ENCODE measurements at regions not wholly inside any gene's neighbourhood (a gene's known extent, or its start where the extent isn't known, plus 50 kb on each side); places are given as distances from the start of the nearest gene placed in this dataset.

DNA sequence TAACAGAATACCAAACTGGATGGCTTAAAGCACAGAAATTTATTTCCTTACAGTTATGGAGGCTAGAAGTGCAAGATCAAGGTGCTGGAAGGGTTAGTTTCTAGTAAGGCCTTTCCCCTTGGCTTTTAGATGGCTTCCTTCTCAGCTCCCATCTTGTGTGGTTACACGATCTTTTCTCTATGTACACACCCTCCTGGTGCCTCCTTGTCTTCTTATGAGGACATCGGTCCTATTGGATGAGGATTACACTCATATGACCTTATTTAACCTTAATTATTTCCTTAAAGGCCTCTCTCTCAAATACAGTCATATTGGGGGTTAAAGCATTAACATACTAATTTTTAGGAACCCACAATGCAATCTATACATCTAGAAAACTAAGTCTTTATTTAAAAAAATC lies 787.9 kb upstream of the GALNTL6 start:
- Mint-ChIP-seq H3K27me3 (no peaks in the 10 kb centered on the region), H3K27ac (no peak overlapping the region), H3K9me3 (peaks cover 0 to 8% (median 0%) of the 10 kb centered on the region in 3 donors), H3K36me3 (no peaks in the 10 kb centered on the region), H3K4me3 (no peak overlapping the region), H3K4me1 (no peaks in the 10 kb centered on the region)
- no CpG with 5 or more reads among the region's 2 CpGs for WGBS (ENCODE audit: insufficient coverage)
- DNase-seq (no peak), ATAC-seq (replicated peaks in 1 of 4) (no peak)
- Histone ChIP-seq H3K36me3 (ENCODE audit: control insufficient read depth in 2 of 2, extremely low read depth in 1 of 2, insufficient read depth in 1 of 2, low read length in 1 of 2) (no peaks in the 10 kb centered on the region), H3K27ac (ENCODE audit: low read length) (no peak overlapping the region), H3K9me3 (no peaks in the 10 kb centered on the region), H3K27me3 (replicated peaks in 1 of 2; ENCODE audit: control insufficient read depth in 2 of 2, extremely low read depth in 1 of 2, insufficient read depth in 2 of 2, low read length in 1 of 2) (no peaks in the 10 kb centered on the region), H3K4me3 (ENCODE audit: control insufficient read depth in 1 of 2, extremely low read depth in 1 of 2, low read length in 1 of 2) (no peak overlapping the region), H3K4me1 (ENCODE audit: control insufficient read depth in 1 of 2, extremely low read depth in 1 of 2, insufficient read depth in 2 of 2, low read length in 2 of 2) (no peaks in the 10 kb centered on the region)
- ChIA-PET POLR2A (no interaction called here), CTCF (no interaction called here)

DNA sequence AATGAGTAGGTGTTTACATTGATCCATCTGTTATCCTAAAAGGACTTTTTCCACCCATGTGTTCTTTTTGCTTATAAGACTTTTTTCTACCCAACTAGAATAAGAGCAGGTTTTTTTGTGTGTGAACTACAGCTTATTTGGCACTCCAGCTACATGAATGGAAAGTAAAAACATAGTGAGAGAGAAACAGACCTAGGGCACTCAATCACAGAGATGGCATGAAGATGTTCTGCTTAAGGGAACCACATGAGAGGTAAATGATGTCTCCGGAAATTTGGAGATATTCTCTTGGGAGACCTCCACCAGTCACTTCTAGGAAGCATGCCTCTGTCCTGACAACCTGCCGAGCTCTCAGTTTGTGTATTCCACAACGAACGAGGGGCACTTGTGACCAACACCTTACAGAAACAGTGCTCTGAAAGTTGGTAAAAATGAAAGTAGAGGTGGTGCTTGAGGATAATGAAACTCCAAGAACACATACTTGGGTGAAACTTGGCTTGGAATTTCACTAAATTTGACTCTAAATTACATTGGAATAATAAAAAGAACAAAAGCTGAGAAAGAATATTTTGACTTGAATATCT lies 788.4 kb upstream of the GALNTL6 start:
- CTCF ChIA-PET, result no interaction called here
- no peak for ATAC-seq (replicated peaks in 1 of 4)
- no peaks in the 10 kb centered on the region for H3K4me1 Mint-ChIP-seq

DNA sequence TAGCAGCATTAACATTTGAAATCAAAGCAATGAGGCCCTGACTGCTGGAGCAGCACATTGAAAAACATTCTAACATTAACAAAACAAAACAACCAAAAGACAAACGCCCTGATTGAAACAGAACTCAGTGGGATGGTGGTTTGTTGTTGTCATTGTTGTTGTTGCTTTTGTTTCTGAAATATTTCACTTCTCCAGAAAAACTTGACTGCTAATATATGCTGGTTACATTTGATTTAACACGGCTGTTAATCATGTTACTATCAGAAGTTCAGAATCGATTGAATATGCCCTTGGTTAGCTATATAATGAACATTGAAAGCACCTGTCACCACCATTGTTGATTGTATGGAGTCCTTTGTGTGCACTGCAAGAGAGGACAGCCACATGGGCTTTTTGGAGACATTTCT lies 790.4 kb upstream of the GALNTL6 start:
- H3K4me3 Mint-ChIP-seq, result no peak overlapping the region
- H3K27me3 ChIP-seq (replicated peaks in 1 of 2; ENCODE audit: control insufficient read depth in 2 of 2, extremely low read depth in 1 of 2, insufficient read depth in 2 of 2, low read length in 1 of 2), result no peaks in the 10 kb centered on the region
- H3K4me3 ChIP-seq (ENCODE audit: control insufficient read depth in 1 of 2, extremely low read depth in 1 of 2, low read length in 1 of 2), result no peak overlapping the region
- H3K27ac Mint-ChIP-seq, result no peak overlapping the region
- ChIA-PET POLR2A (no interaction called here), CTCF (no interaction called here)
- no peak for DNase-seq
- no peaks in the 10 kb centered on the region for H3K9me3 ChIP-seq
- no peaks in the 10 kb centered on the region for H3K36me3 Mint-ChIP-seq
- peaks cover 0 to 7% (median 0%) of the 10 kb centered on the region in 3 donors for H3K9me3 Mint-ChIP-seq
- no peaks in the 10 kb centered on the region for H3K27me3 Mint-ChIP-seq
- H3K27ac ChIP-seq (ENCODE audit: low read length), result no peak overlapping the region
- no peaks in the 10 kb centered on the region for H3K36me3 ChIP-seq (ENCODE audit: control insufficient read depth in 2 of 2, extremely low read depth in 1 of 2, insufficient read depth in 1 of 2, low read length in 1 of 2)
- no peaks in the 10 kb centered on the region for H3K4me1 ChIP-seq (ENCODE audit: control insufficient read depth in 1 of 2, extremely low read depth in 1 of 2, insufficient read depth in 2 of 2, low read length in 2 of 2)
- no CpG with 5 or more reads among the region's 3 CpGs for WGBS (ENCODE audit: insufficient coverage)
- no peaks in the 10 kb centered on the region for H3K4me1 Mint-ChIP-seq
- ATAC-seq (replicated peaks in 1 of 4), result no peak

More for the DNA sequence above, 788.4 kb upstream of the GALNTL6 start:
- no peaks in the 10 kb centered on the region for H3K27me3 Mint-ChIP-seq
- Histone ChIP-seq H3K4me3 (ENCODE audit: control insufficient read depth in 1 of 2, extremely low read depth in 1 of 2, low read length in 1 of 2) (no peak overlapping the region), H3K27ac (ENCODE audit: low read length) (no peak overlapping the region), H3K4me1 (ENCODE audit: control insufficient read depth in 1 of 2, extremely low read depth in 1 of 2, insufficient read depth in 2 of 2, low read length in 2 of 2) (no peaks in the 10 kb centered on the region), H3K36me3 (ENCODE audit: control insufficient read depth in 2 of 2, extremely low read depth in 1 of 2, insufficient read depth in 1 of 2, low read length in 1 of 2) (no peaks in the 10 kb centered on the region), H3K27me3 (replicated peaks in 1 of 2; ENCODE audit: control insufficient read depth in 2 of 2, extremely low read depth in 1 of 2, insufficient read depth in 2 of 2, low read length in 1 of 2) (no peaks in the 10 kb centered on the region), H3K9me3 (no peaks in the 10 kb centered on the region)
- no peak for DNase-seq
- no peaks in the 10 kb centered on the region for H3K36me3 Mint-ChIP-seq
- no CpG with 5 or more reads among the region's 4 CpGs for WGBS (ENCODE audit: insufficient coverage)
- peaks cover 0 to 8% (median 0%) of the 10 kb centered on the region in 3 donors for H3K9me3 Mint-ChIP-seq
- POLR2A ChIA-PET, result no interaction called here
- no peak overlapping the region for H3K4me3 Mint-ChIP-seq
- H3K27ac Mint-ChIP-seq, result no peak overlapping the region

DNA sequence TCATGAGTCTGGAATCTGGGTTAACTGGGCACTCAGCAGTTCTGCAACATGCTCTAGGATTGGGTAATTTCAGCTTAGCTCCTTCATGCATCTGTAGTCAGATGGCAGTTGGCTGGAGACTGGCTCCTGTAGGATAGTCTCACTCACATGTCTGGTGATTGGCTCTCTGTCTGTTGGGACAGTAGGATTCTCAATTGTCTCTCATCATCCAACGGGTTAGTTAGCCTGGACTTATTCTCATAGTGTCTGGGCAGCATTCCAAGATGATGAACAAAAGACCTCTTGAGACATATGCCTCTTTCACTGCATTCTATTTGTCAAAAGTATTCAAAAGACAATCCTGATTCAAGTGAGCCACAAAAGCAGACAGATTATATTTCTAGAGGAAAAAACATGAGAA lies 795.6 kb upstream of the GALNTL6 start:
- WGBS (ENCODE audit: insufficient coverage), result no CpG with 5 or more reads among the region's 1 CpG
- H3K27ac Mint-ChIP-seq, result no peak overlapping the region
- Histone ChIP-seq H3K27me3 (replicated peaks in 1 of 2; ENCODE audit: control insufficient read depth in 2 of 2, extremely low read depth in 1 of 2, insufficient read depth in 2 of 2, low read length in 1 of 2) (no peaks in the 10 kb centered on the region), H3K4me1 (ENCODE audit: control insufficient read depth in 1 of 2, extremely low read depth in 1 of 2, insufficient read depth in 2 of 2, low read length in 2 of 2) (no peaks in the 10 kb centered on the region), H3K36me3 (ENCODE audit: control insufficient read depth in 2 of 2, extremely low read depth in 1 of 2, insufficient read depth in 1 of 2, low read length in 1 of 2) (no peaks in the 10 kb centered on the region), H3K9me3 (no peaks in the 10 kb centered on the region), H3K4me3 (ENCODE audit: control insufficient read depth in 1 of 2, extremely low read depth in 1 of 2, low read length in 1 of 2) (no peak overlapping the region), H3K27ac (ENCODE audit: low read length) (no peak overlapping the region)
- POLR2A ChIA-PET, result no interaction called here
- CTCF ChIA-PET, result no interaction called here
- ATAC-seq (replicated peaks in 1 of 4) (no peak), DNase-seq (no peak)
- H3K9me3 Mint-ChIP-seq, result peaks cover 0 to 9% (median 2%) of the 10 kb centered on the region in 3 donors
- no peaks in the 10 kb centered on the region for H3K36me3 Mint-ChIP-seq
- H3K4me3 Mint-ChIP-seq, result no peak overlapping the region
- no peaks in the 10 kb centered on the region for H3K4me1 Mint-ChIP-seq
- H3K27me3 Mint-ChIP-seq, result no peaks in the 10 kb centered on the region

DNA sequence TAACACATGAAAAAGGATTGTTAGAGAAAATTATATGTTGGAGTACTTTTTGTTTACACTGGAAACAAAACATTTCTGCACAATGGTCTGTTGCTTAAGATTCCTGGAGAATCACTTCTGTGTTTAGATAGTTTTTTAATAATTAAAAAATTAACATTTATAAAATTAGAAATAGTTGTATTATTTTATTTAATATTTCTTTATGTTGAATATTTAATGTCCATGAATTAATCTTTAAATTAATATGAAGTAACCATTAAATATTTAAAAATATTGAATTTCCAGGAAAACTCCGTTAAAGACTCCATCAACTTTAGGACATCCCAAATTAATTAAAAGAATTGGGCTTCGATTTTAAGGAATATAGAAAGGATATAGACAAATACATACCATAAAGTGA lies 797.1 kb upstream of the GALNTL6 start:
- no peak for ATAC-seq (replicated peaks in 1 of 4)

DNA sequence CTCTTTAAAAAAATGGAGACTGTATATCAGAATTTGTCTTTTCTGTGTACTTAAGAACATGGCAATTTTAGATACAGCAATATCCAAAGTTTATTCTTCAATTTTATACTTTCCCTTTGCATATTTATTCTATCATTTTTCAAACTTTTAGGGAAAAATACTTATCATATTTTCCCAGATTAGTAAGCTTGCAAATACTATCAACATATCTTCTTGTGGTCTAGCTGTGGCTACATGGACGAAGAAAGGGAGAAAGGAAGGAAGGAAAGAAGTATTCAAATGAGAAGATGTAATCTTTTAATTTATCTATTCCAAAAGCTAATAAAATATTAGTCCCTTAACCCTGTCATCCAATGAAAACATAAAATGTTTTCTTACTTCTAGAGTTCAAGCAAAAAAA lies 797.8 kb upstream of the GALNTL6 start:
- CTCF ChIA-PET, result no interaction called here
- H3K4me1 ChIP-seq (ENCODE audit: control insufficient read depth in 1 of 2, extremely low read depth in 1 of 2, insufficient read depth in 2 of 2, low read length in 2 of 2), result no peaks in the 10 kb centered on the region
- H3K9me3 Mint-ChIP-seq, result peaks cover 5 to 9% (median 8%) of the 10 kb centered on the region in 3 donors
- POLR2A ChIA-PET, result no interaction called here
- H3K36me3 Mint-ChIP-seq, result no peaks in the 10 kb centered on the region
- H3K36me3 ChIP-seq (ENCODE audit: control insufficient read depth in 2 of 2, extremely low read depth in 1 of 2, insufficient read depth in 1 of 2, low read length in 1 of 2), result no peaks in the 10 kb centered on the region
- H3K4me1 Mint-ChIP-seq, result no peaks in the 10 kb centered on the region
- no peak overlapping the region for H3K27ac Mint-ChIP-seq
- DNase-seq (no peak), ATAC-seq (replicated peaks in 1 of 4) (no peak)
- no peak overlapping the region for H3K27ac ChIP-seq (ENCODE audit: low read length)
- no peaks in the 10 kb centered on the region for H3K9me3 ChIP-seq
- H3K4me3 Mint-ChIP-seq, result no peak overlapping the region
- no peaks in the 10 kb centered on the region for H3K27me3 ChIP-seq (replicated peaks in 1 of 2; ENCODE audit: control insufficient read depth in 2 of 2, extremely low read depth in 1 of 2, insufficient read depth in 2 of 2, low read length in 1 of 2)
- no CpG with 5 or more reads among the region's 1 CpG for WGBS (ENCODE audit: insufficient coverage)
- H3K4me3 ChIP-seq (ENCODE audit: control insufficient read depth in 1 of 2, extremely low read depth in 1 of 2, low read length in 1 of 2), result no peak overlapping the region
- H3K27me3 Mint-ChIP-seq, result no peaks in the 10 kb centered on the region

More for the DNA sequence above, 797.1 kb upstream of the GALNTL6 start:
- CTCF ChIA-PET, result no interaction called here
- H3K27ac ChIP-seq (ENCODE audit: low read length), result no peak overlapping the region
- no peak overlapping the region for H3K4me3 ChIP-seq (ENCODE audit: control insufficient read depth in 1 of 2, extremely low read depth in 1 of 2, low read length in 1 of 2)
- DNase-seq, result no peak
- no peak overlapping the region for H3K4me3 Mint-ChIP-seq
- POLR2A ChIA-PET, result no interaction called here
- no peaks in the 10 kb centered on the region for H3K9me3 ChIP-seq
- no peaks in the 10 kb centered on the region for H3K27me3 Mint-ChIP-seq
- no CpG with 5 or more reads among the region's 2 CpGs for WGBS (ENCODE audit: insufficient coverage)
- H3K36me3 Mint-ChIP-seq, result no peaks in the 10 kb centered on the region
- H3K9me3 Mint-ChIP-seq, result peaks cover under 1 to 9% (median 4%) of the 10 kb centered on the region in 3 donors
- H3K27ac Mint-ChIP-seq, result no peak overlapping the region
- no peaks in the 10 kb centered on the region for H3K4me1 ChIP-seq (ENCODE audit: control insufficient read depth in 1 of 2, extremely low read depth in 1 of 2, insufficient read depth in 2 of 2, low read length in 2 of 2)
- H3K27me3 ChIP-seq (replicated peaks in 1 of 2; ENCODE audit: control insufficient read depth in 2 of 2, extremely low read depth in 1 of 2, insufficient read depth in 2 of 2, low read length in 1 of 2), result no peaks in the 10 kb centered on the region
- H3K36me3 ChIP-seq (ENCODE audit: control insufficient read depth in 2 of 2, extremely low read depth in 1 of 2, insufficient read depth in 1 of 2, low read length in 1 of 2), result no peaks in the 10 kb centered on the region
- no peaks in the 10 kb centered on the region for H3K4me1 Mint-ChIP-seq

Measured in T-cell (primary cell).